GM04504 (cell line): ENCODE measurements at regions not wholly inside any gene's neighbourhood (a gene's known extent, or its start where the extent isn't known, plus 50 kb on each side); places are given as distances from the start of the nearest gene placed in this dataset.
"Not testable (repeated sequence)": the region's sequence is repeated elsewhere in the genome, so short reads cannot be mapped to it uniquely, and the experiment has no call there.

Experiments used
- DNase-seq: peaks from one replicate; pipeline ENCODE4 v3.0.0-alpha.2; 2012; ENCODE audit warnings: low read depth

DNA sequence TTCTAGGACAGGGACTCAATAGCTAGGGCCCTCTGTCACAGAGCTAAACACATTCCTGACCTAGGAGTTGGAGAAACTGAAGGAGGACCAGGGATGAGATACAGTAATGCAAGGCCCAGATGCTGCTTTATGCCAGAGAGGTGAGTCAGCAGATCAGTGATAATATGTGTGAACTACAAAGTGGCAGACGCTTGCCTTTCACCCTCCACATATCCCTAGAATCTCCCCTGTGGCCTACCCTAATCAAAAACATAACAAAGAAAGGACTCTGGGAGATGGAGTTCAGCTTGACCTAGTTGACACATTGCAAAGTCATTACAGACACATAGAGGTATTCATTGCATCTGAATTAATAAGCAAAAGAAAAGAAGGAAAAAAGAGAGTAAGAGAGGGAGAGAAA, 417.6 kb upstream of the DYNLRB2 start:
- DNase-seq: no peak

DNA sequence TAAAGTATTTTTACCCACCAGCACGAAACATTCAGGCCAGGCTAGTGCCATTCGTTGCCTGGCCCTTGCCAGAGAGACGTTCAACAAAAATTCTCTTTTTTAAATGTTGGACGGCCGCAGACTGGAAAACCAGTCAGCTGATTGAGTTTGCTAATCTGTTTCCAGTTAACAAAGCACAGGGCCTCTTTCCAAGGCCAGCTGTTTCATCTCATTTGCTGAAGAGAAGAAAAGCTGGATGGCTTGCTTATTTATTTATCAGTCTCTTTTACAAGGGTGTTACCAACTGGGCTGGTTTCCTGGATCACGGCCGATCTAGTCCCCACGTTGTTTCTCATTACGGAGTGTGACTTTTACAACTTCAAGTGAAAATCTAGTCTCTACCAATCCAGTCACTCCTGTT, 418.7 kb upstream of the DYNLRB2 start:
- no peak for DNase-seq

DNA sequence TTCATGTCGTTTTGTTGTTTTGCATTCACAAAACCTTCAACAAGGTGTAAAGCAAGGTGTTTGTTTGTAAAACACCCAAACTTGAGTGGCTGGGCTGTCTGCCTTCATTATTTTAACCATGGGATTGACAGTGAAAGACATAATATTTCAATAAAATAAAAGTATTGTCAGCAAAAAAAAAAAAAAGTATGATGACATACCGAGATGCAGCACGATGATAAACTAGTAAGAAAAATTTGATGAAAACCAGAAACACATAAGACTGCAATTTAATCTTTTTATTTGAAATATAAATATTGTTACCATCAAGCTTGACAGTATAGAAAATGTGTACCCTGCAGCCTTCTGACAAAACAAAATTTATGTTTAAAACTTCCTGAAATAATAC, 419.3 kb upstream of the DYNLRB2 start:
- DNase-seq: no peak

DNA sequence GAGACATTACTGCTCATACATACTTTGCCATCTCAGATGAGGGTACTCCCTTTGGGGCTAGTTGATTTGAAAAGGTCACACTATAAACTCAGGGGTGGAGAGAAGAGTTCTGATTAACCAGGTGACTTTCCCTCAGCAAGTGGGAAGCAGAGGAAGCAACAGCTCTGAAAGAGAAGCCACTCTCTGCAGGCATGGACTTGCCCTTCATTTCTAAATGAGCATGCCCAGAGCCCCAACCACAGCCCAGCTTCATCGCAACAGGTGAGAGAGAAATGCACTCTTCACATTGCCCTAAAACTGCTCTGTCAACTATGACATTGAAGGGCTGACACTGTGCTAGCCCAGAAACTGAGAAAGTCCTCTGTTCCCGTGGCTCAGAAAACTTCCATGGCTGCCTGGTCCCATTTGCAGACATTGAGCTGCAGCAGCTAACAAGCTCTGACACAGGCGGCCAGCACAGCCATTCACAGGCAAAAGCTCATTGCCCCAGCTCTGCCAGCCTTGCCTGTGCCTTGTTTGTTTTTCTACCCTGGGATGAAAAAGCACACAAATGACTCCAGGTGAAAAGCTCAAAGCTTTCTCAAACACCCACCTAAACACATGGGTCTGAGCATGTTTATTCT, 419.8 kb upstream of the DYNLRB2 start:
- DNase-seq: no peak

DNA sequence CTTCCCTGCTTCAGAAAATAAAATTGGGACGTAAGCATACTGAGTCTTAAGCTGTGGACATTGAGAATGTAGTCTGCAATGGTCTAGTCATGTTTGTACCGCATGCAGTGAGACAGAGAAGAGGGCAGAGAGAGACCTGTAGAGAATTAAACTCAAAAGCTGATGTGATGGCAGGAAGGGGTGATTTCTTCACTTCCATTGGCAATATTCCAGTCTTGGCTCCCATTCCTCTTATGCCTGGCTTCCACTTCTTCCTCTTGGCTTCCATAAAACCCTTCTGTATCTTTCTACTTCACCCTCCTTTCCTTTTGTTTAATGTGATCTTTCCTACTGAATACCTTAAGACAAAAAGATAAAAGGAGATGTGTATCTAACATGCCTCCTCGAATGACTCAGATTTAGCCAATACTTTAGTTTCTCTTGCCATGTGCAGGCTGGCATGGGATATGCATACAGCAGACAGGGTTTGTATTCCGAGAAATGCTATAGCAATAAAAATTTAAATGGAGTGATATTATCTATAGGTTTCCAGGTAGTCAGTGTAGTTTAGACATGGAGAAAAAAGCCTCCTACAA, 423.1 kb upstream of the DYNLRB2 start:
- DNase-seq: no peak

DNA sequence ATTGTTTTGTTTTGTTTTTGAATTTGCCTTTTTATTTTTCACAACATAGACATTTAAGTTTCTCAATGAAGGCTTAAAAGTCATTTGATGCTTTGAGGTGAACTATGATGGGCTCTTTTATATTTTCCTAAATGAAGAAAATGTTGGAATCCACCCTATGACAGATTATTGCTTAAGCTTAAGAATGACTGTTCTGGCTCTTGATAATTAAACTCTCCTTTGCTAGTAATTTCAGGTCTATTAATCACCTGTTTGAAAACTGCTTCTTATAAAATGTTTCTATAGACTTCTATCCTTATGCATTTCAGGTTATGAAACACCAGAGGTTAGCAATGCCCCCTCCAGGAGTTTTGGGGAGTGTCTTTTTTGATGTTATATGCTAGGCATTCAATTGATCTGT, 424.1 kb upstream of the DYNLRB2 start:
- DNase-seq: no peak

DNA sequence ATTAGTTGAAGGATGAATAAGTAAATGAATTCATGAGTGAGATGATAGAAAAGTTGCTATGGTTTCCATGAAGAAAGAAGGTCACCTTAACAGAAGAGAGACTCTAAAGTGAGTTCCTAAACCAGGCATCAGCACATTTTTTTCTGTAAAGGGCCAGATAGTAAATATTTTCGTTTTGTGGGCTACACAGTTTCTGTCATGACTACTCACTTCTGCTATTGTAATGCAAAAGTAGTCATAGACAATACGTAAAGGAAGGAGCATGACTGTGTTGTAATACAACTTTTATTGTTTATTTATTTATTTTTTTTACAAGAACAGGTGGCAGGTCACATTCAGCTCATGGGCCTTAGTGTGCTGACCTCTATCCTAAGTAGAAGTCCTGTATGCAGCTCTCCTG, 426.1 kb upstream of the DYNLRB2 start:
- DNase-seq: no peak

DNA sequence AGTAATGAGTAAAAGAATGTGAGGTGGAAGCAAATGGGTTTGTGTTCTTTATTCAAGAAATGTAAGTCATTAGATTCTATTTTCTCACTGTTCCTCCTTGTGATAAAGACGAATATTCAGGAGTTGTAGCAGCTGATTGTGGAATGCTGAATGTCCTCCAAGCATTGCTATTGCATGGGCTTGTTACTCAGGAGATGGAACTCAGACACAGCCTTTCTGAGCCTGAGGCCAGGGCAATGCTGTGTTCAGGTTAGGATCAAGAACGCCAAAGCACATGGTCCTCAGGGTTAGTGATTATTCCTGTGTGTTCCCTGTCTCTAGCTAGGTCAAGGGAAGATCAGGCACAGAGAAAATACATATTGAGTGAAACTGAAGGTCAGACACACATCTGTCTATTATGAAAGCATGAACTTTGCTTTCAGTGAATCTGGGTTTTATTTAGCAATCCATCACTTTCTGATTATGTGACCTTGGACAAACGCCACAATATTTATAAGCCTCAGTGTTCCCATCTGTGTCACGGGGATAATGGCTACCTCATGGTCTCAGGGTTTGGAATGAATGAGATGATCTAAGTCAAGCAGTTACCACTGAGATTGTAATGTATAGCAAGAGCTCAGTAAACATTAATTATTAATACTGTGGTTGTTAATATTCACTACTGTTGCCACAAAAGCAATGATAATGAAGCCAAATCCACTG, 426.8 kb upstream of the DYNLRB2 start:
- no peak for DNase-seq

DNA sequence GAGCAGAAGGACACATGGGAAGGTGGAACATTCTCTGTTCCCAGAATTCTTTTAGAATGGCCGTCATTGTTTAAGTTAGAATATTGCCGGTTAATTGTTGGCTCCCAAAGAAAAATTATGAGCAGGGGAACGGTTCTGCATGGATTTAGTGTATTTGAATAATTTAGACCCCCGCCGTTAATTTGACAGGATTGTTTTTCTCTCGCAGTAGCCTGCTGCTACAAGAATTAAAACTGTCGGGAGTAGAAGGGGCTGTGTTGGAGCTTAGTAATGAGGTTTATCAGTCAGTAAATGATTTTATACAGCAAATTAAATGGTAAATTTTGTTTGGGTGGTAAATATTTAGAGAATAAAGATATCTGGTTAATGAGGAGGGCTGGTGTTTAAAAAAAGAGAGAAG, 431.2 kb upstream of the DYNLRB2 start:
- DNase-seq: no peak

DNA sequence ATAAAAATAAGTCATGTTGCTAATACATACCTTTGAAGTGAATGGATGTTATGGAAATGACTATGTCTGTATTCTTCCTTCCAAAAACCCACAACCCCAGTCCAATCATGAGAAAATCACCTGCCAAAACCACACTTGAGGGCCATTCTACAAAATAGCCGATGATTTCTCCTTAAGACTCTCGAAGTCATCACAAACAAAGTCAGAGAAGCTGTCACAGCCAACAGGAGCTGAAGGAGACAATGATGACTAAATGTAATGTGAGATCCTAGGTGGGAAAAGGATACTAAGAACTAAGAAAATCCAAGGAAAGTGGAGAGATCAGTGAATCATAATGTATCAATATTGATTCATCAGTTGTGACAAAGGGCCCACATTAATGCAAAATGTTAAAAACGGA, 432.9 kb upstream of the DYNLRB2 start:
- no peak for DNase-seq

DNA sequence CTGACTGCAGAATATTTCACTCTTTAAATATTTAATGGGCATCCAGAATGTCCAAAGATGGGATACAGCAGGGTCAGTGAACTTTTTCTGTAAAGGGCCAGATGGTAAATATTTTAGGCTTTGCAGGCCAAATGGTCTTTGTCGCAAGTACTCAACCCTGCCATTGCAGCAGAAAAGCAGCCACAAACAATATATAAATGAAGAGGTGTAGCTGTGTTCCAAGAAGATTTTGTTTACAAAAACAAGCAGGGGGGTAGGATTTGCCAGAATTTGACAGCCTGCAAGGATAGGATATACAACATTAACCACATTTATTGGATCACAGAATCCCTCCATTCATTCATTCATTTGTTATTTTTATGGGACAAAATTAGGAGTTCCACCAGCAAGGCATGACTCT, 435.0 kb upstream of the DYNLRB2 start:
- DNase-seq: no peak

DNA sequence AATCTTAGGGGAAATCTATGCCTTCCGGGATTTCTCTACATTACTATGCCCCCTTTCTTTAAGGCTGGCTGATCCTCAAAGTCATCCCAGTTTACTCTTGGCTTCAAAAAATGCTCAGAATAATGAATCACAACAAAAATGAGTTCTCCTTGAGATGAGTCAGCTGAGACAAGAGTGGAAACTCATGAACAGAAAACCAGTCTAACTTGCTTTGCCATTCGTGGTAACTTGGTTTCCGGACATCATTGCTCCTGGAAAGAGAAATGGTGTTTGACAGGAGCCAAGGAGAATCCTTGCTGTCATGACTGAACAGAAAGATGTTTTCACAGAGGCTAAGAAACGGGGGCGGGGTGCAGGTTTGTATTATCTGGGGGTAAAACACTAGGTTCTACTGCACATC, 435.6 kb upstream of the DYNLRB2 start:
- no peak for DNase-seq

DNA sequence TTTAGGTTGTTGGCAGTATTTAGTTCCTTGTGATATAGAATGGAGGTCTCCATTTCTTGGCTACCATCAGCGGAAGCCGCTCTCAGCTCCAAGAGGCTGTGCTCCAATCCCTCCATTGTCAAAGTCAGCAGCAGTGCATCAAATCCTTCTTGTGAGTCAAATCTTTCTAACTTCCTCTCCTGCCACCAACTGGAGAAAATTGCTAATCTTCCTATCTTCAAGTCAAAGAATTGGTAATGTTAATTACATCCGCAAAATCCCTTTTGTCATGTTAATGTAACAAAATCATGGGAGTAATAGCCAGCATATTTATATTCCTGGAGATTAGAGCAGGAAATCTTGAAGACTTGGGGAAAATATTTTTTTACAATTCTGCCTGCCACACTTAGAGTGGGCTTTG, 436.4 kb upstream of the DYNLRB2 start:
- DNase-seq: no peak

DNA sequence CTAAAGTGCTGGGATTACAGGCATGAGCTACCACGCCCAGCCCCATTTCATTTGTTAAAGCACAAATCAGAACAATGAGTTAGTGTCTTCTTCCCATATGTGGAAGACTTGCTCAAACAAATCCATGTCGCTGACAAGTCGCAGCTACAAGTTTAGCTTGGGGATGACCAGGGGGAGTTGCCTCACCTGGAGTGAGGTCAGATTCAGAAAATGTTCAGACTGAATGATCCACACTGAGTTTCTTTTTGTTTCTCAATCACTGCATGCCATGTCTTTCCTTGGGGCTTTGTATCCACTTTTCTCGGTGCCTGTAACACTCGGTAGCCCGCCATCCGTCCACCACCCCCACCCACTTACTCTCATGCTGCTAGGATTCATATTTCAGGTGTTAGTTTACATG, 437.3 kb upstream of the DYNLRB2 start:
- DNase-seq: no peak

DNA sequence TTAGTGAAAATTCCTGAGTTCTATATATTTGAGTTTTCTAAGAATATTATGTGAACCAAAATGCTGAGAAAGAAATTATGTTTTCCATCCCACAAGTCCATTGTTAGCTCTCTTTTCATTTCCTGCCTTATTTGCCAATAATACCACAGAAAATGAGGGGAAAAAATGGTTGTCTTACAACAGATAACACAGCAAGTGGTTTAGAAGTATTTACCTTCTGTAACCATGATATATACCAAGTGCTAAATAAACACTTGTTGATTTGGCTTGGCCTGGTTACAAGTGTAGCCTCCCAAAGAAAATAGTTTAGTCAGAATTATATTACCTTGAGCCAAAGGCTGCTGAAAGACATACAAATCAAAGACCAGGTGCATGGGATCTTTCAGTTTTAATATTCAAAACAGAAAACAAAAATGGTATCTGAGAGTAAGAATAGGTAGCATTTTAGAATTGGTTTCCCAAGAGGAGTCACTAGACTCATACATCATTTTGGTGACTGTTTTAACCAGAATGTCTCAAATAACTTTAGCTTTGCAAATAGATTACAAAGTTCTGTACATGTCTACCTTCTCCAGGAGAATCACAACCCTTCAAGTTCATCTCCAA, 439.8 kb upstream of the DYNLRB2 start:
- no peak for DNase-seq

DNA sequence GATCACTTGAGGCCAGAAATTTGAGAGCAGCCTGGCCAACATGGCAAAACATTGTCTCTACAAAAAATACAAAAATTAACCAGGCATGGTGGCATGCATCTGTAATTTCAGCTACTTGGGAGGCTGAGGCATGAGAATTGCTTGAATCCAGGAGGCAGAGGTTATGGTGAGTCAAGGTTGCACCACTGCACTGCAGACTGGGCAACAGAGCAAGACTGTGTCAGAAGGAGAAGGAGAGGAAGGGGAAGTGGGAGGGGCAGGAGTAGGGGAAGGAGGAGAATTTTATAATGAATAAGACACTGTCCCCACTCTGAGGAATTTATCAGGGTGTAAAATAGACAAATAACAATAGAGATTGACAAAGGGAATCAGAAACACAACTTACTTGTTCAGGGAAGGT, 440.6 kb upstream of the DYNLRB2 start:
- DNase-seq: no peak

DNA sequence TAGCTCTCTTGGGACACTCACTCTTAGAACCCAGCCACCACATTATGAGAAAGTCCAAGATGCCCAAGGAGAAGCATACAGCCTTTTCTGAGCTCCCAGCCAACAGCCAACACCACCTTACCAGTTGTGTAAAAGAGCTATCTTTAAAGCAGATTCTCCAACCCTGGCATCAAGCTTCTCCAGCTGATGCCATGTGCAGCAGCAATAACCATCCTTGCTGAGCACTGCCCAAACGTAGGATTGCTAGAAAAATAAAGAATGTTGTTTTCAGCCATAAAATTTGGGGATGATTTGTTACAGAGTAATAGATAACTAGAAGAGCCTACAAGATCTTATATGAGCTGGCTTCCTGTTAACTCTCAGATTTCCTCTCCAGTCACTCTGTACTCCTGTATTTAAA, 443.7 kb upstream of the DYNLRB2 start:
- DNase-seq: no peak

DNA sequence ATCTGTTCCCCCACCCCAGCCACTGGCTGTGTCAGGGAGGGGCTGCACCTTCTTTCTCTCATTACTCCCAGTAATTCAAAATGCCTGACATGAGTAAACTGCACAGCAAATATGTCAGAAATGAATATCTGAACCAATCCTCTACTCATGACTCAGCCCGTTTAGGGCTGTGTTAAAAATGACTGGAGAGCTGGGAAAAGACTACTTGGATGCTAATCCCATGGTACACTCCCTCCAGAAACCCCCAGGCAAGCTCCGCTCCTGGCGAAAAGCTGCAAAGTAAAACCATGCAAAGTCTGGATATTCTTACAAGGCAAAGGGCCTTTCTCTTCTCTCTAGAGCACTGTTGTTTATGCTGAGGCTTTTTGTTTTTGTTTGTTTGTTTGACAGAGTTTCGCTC, 448.1 kb upstream of the DYNLRB2 start:
- DNase-seq: no peak

DNA sequence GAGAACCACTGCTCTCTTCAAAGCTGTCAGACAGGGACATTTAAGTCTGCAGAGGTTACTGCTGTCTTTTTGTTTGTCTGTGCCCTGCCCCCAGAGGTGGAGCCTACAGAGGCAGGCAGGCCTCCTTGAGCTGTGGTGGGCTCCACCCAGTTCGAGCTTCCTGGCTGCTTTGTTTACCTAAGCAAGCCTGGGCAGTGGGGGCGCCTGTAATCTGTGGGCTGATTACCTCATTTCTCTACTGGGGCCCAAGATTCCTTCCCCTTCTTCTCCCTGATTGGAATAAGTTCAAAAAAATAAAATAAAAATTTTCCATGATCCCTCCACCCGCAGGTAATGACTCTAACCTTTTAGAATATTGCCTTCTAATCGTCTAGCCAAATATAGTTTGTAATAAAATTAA, 449.3 kb upstream of the DYNLRB2 start:
- not testable (repeated sequence) for DNase-seq

DNA sequence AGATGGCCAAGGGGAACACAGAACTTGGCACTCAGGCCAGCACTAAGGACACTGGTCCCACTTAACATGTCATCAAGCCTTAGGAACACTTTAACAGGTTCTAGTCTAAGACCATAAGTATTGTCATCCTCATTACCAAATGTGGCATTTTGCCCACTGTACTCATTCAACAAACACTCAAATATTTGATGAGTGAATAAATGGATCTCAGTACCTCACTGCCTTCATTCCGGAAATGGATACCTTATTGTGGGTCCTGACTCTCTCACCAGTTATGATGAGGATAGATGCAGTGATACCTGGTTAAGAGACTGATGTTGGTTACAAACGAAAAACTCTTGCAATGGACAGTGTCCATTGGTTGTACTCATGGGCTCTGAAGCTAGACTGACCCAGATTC, 455.2 kb upstream of the DYNLRB2 start:
- no peak for DNase-seq

DNA sequence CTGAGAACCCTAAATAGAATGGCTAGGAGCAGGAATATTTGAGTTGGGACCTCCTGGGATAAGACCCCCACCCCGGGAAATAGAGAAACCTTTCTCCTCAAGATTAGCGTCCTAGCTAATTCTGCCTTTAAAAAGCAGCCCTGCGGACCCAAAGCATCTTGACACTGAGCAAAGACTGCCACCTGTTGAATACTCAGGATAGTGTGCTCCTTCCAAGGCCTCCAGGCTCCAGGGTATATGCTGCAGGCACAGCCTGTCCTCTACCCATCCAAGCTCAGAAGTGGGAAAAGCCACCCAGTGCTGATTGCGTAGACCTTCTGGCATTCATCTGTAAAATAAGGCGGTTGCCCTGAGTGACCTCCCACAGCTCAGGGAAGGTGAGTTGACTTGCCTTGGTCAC, 456.2 kb upstream of the DYNLRB2 start:
- no peak for DNase-seq

DNA sequence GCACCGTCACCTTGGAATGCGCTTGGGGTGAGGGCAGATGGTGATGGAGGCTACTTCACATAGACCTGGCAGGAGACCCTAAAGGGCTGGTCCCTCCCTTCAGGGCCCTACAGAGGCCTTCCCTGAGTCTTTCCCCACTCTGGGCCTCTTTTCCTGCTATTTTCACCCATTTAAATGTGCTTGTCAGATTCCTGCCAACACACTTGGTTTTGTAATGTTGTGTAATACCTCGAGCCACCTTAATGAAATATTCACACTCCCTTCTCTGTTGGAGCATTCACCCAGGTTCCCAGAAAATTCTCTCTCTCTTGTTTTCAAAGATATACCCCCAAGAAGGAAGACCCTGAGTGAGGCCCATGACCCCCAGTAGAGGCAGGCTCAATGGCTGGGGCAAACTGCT, 456.6 kb upstream of the DYNLRB2 start:
- no peak for DNase-seq

DNA sequence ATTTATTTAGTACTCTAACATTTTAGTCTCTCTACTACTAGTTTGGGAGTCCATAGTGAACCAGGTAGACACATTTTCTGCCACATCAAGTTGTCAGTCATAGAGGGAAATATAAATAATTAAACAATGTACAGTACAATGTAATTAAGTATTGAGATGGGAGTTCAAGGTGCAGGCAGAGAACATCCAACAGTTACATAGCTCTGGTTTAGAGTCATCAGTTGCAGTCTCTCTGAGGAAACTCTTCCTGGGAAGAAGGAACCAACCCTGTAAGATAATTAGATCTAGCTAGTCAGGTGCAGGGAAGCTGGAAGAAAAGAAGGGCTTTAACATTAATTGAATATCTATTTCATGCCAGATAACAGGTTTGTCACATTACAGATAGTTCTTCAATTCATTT, 457.9 kb upstream of the DYNLRB2 start:
- DNase-seq: no peak

DNA sequence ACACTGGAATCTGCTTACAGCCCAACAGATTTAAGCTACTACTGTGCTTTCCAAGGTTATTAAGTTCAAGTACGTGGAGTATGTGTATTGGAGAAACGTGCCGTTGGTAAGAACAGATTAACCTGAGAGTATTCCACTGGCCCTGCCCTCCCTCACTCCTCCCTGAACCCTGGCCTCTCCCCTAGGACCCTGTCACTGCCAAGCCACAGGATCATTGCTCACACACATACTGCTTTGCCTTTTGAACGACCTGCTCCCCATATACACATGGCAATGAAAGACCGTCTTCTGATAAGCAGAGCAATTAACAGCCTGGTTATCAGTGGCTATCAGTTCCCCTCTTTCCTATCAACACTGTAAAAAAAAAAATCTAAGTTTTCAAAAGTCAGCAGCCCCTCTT, 458.9 kb upstream of the DYNLRB2 start:
- no peak for DNase-seq
